HFF-Myc (cell line): ENCODE measurements at regions not wholly inside any gene's neighbourhood (a gene's known extent, or its start where the extent isn't known, plus 50 kb on each side); places are given as distances from the start of the nearest gene placed in this dataset.

Experiments used
- DNase-seq: peaks from one replicate; pipeline ENCODE4 v3.0.0-alpha.2; 2011; ENCODE audit warnings: low read depth; ENCODE audit errors: extremely low read depth
- H3K4me3 ChIP-seq: replicated peaks from 2 replicates; pipeline ENCODE4 v1.5.1; 2011; ENCODE audit warnings: low read depth, mild to moderate bottlenecking, control low read depth, low read length
- CTCF ChIP-seq: IDR thresholded peaks from 2 replicates; pipeline ENCODE4 v1.5.1; 2012; ENCODE audit warnings: mild to moderate bottlenecking, low read depth, low read length, control low read depth; ENCODE audit errors: missing control alignments

GRCh38 chr2:175580652-175581051, 399.1 kb upstream of the ATP5MC3 start:
- no peak for DNase-seq
- H3K4me3 ChIP-seq, result no peak overlapping the region
- TF ChIP-seq CTCF, result no peak

- DNase-seq, result no peak
- TF ChIP-seq CTCF, result no peak
- H3K4me3 ChIP-seq, result no peak overlapping the region
Observed at GRCh38 chr2:175579646-175580045, 398.1 kb upstream of the ATP5MC3 start.

- no peak for TF ChIP-seq CTCF
- DNase-seq, result no peak
- H3K4me3 ChIP-seq, result no peak overlapping the region
Observed at GRCh38 chr2:175577368-175577970, 396.0 kb upstream of the ATP5MC3 start.

- H3K4me3 ChIP-seq, result no peak overlapping the region
- no peak for DNase-seq
- TF ChIP-seq CTCF, result no peak
Observed at GRCh38 chr2:175576875-175577274, 395.4 kb upstream of the ATP5MC3 start.

- H3K4me3 ChIP-seq, result no peak overlapping the region
- DNase-seq, result no peak
- TF ChIP-seq CTCF, result no peak
Observed at GRCh38 chr2:175576270-175576669, 394.8 kb upstream of the ATP5MC3 start.

GRCh38 chr2:175575346-175576258, 394.1 kb upstream of the ATP5MC3 start:
- no peak for DNase-seq
- H3K4me3 ChIP-seq, result no peak overlapping the region
- TF ChIP-seq CTCF, result no peak
